Body of pancreas (tissue), 4 donors: ENCODE measurements at regions not wholly inside any gene's neighbourhood (a gene's known extent, or its start where the extent isn't known, plus 50 kb on each side); places are given as distances from the start of the nearest gene placed in this dataset.

Experiments used
- ATAC-seq: fragments of 150-250 bp; one replicate; pipeline ENCODE4 v1.9.1; 2016
- DNase-seq, 4 donors: peaks; one replicate each; pipeline ENCODE4 v3.0.0-alpha.2; 2019
- H3K27ac ChIP-seq, 4 donors: fragments of 200-600 bp; sonication (generic); 1 replicate in 3 of 4; 2 replicates in 1 of 4; pipeline versions ENCODE4 v1.5.1 to v1.6.1; 2016 to 2019; ENCODE audit warnings: mild to moderate bottlenecking in 1 of 4, mixed read lengths in 1 of 4, moderate library complexity in 1 of 4
- H3K27me3 ChIP-seq, 2 donors: fragments of 200-600 bp; sonication (generic); one replicate each; pipeline ENCODE4 v1.6.0; 2016; ENCODE audit warnings: mild to moderate bottlenecking in 1 of 2
- H3K36me3 ChIP-seq, 2 donors: fragments of 200-600 bp; sonication (generic); replicated peaks in 1 of 2; 2 replicates each; pipeline ENCODE4 v1.5.1; 2016; ENCODE audit warnings: low read depth in 2 of 2; ENCODE audit not compliant: insufficient read depth in 1 of 2
- H3K4me1 ChIP-seq: fragments of 200-600 bp; sonication (generic); one replicate; pipeline ENCODE4 v1.6.0; 2016
- H3K4me3 ChIP-seq, 2 donors: fragments of 200-600 bp; sonication (generic); 1 replicate in 1 of 2; 2 replicates in 1 of 2; pipeline ENCODE4 v1.5.1; 2016 to 2019
- H3K9me3 ChIP-seq, 3 donors: fragments of 200-600 bp; sonication (generic); 1 replicate in 2 of 3; 2 replicates in 1 of 3; pipeline ENCODE4 v1.5.1; 2016
- CTCF ChIP-seq, 7 experiments: fragments of 450-650 bp in 4 of 7; fragments of 200-600 bp in 3 of 7; sonication (generic) in 3 of 7; IDR thresholded peaks; one replicate each; pipeline ENCODE4 v1.5.1; 2016 to 2019; ENCODE audit warnings: antibody characterized with exemption in 7 of 7
- POLR2A ChIP-seq, 3 donors: fragments of 450-650 bp; IDR thresholded peaks; one replicate each; pipeline ENCODE4 v1.6.1; 2016; ENCODE audit warnings: antibody characterized with exemption in 3 of 3, mild to moderate bottlenecking in 2 of 3
- WGBS, 2 donors: methylation state at CpG; one replicate each; pipeline ENCODE4 v1.1.5; 2017; 5-methylcytosine and 5-hydroxymethylcytosine counted together
- intact Hi-C: fragments of 100-400 bp; cut with DNase I; formaldehyde crosslinking; loops from one replicate; pipeline ENCODE4 v1.15.1; 2023

DNA sequence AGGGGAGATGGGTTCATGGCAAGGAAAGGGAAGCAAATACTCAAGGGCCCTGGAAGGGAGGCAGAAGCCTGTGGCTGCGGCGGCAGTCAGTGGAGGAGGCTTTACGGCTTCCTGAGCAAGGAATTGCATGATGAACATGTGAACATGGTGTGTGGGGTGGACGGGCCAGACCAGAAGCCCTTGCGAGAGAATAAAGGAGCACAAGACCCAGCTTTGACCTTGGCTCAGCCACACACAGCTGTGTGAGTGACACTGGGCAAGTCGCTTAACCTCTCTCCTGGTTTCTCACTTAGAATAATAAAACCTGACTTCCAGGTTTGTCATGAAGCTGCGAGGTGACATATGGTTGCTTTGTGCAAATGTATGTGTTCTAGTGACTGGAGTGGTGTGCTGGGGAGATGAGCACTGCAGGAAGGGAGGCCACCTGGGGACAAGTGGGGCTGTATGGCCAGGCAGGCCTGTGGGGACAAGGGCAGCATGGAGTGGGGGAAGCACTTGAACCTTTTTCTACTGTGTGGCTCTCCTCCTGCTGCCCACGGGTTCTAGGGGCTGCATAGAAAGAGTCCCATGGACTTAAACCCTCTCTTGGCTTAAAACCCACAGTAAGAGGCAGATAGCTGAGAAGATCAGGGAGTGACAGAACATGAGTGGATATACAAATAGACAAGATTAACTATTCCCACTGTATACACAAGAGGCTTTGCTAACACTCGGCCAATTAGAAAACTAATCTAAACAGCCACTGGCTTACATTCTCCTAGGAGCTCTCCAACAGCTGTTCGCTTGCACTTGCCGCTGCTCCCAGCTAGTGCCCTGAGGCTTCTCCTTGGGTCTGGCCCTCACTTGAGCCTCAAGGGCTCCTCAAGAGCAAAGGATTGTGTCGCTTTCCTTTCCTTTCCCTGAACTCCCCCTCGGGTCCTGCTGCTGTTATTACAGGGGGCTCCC is 67.3 kb upstream of the CDON start:
- intact Hi-C loops: loop anchor here (10.0 kb wide), 1 partner anchor 55 kb away; no protein-coding TSS in a partner anchor
- Histone ChIP-seq H3K4me3 (no peak overlapping the region), H3K27me3 (no peaks in the 10 kb centered on the region), H3K27ac (no peak overlapping the region), H3K4me1 (peaks cover 21% of the 10 kb centered on the region), H3K9me3 (no peaks in the 10 kb centered on the region), H3K36me3 (no peaks in the 10 kb centered on the region)
- 62 to 76% methylated on average over 12 to 13 of the region's 13 CpGs for WGBS, 2 donors
- TF ChIP-seq POLR2A (IDR thresholded peaks at IDR 0.05): no peak
- no peak for TF ChIP-seq CTCF (IDR thresholded peaks at IDR 0.05)
- no peak for ATAC-seq
- no peak for DNase-seq

DNA sequence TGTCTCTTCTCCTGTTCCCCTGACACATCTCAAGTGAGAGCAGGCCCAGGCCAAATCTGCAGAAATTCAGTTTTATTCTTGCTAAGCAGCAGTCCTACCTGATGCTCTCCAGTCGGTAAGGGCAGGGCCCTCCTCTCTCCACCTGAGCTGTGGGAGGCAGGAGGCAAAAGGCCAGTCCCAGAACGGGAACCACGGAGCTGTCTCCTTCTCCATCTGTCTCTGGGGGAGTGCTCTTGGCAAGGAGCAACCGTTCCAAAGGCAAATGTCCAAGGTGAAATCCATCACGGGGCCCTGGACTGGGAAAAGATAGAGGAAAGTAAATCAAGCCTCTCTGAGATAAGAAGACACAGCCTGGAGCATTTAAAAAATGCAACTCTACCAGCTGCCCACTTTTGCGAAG is 65.2 kb upstream of the CDON start:
- Histone ChIP-seq H3K4me1 (peaks cover 17% of the 10 kb centered on the region), H3K27ac (no peak overlapping the region), H3K9me3 (no peaks in the 10 kb centered on the region), H3K27me3 (no peaks in the 10 kb centered on the region), H3K36me3 (no peaks in the 10 kb centered on the region), H3K4me3 (no peak overlapping the region)
- TF ChIP-seq CTCF (IDR thresholded peaks at IDR 0.05): no peak
- intact Hi-C loops: loop anchor here (10.0 kb wide), 1 partner anchor 53 kb away; no protein-coding TSS in a partner anchor
- DNase-seq (no peak), ATAC-seq (no peak)
- WGBS, 2 donors: 4 to 16% methylated on average over 6 of the region's 6 CpGs

GRCh38 chr11:126127284-126127845 is 64.7 kb upstream of the CDON start:
- Histone ChIP-seq H3K9me3 (no peaks in the 10 kb centered on the region), H3K4me3 (no peak overlapping the region), H3K36me3 (no peaks in the 10 kb centered on the region), H3K27ac (no peak overlapping the region), H3K27me3 (no peaks in the 10 kb centered on the region), H3K4me1 (peaks cover 14% of the 10 kb centered on the region)
- no peak for DNase-seq
- 82 to 85% methylated on average over 7 of the region's 7 CpGs for WGBS, 2 donors
- intact Hi-C loops: loop anchor here (10.0 kb wide), 1 partner anchor 53 kb away; no protein-coding TSS in a partner anchor
- ATAC-seq: no peak
- TF ChIP-seq CTCF (IDR thresholded peaks at IDR 0.05): no peak

GRCh38 chr11:126124231-126124661 is 61.6 kb upstream of the CDON start:
- Histone ChIP-seq H3K9me3 (no peaks in the 10 kb centered on the region), H3K36me3 (no peaks in the 10 kb centered on the region), H3K27me3 (no peaks in the 10 kb centered on the region), H3K4me1 (peaks cover 5% of the 10 kb centered on the region), H3K27ac (no peak overlapping the region), H3K4me3 (no peak overlapping the region)
- 11 to 15% methylated on average over 5 of the region's 5 CpGs for WGBS, 2 donors
- DNase-seq (no peak), ATAC-seq (no peak)
- TF ChIP-seq CTCF (IDR thresholded peaks at IDR 0.05): no peak
- no peak for TF ChIP-seq POLR2A (IDR thresholded peaks at IDR 0.05)
- intact Hi-C loops: loop anchor here (10.0 kb wide), 1 partner anchor 49 kb away; no protein-coding TSS in a partner anchor
